HepG2 (cell line): ENCODE measurements at regions not wholly inside any gene's neighbourhood (a gene's known extent, or its start where the extent isn't known, plus 50 kb on each side); places are given as distances from the start of the nearest gene placed in this dataset.

Source experiments
- ATAC-seq: fragments of 200-7000 bp; cut with Tn5 transposase; 3 replicates; pipeline ENCODE4 v1.9.1; 2020; ENCODE audit warnings: mild to moderate bottlenecking, moderate library complexity
- BruUV-seq: library from RNA; stranded (reverse); fragments of 400-500 nt; replicated peaks from 2 replicates; lab custom pipeline; 2021; lab: Mats Ljungman, UMichigan
- CTCF ChIA-PET: fragments of 300-600 bp; formaldehyde crosslinking; extraction: SDS; loops from one replicate; lab custom pipeline; 2021; ENCODE audit warnings: low total read pairs, inconsistent platforms, low intra/inter-chr PET ratio; lab: Yijun Ruan, JAX
- POLR2A ChIA-PET: fragments of 350-600 bp; sonication (Branson Sonifier 250); formaldehyde crosslinking; loops from one replicate; lab custom pipeline; 2020; ENCODE audit warnings: antibody characterized with exemption, inconsistent platforms; lab: Yijun Ruan, JAX
- DNase-seq: peaks from one replicate; pipeline ENCODE4 v3.0.0-alpha.2; 2015; ENCODE audit warnings: low spot score
- FAIRE-seq: peaks from 3 replicates; lab custom pipeline; 2011; peaks lifted over from hg19 to GRCh38; lab: Jason Lieb, UNC
- H2AFZ ChIP-seq: one replicate; pipeline ENCODE4 v1.6.1; 2011; ENCODE audit warnings: low read length, inconsistent platforms
- H3K27ac ChIP-seq: fragments of 300-600 bp; 3 replicates; pipeline ENCODE4 v1.8.0; 2011; ENCODE audit warnings: mixed run types, mild to moderate bottlenecking, mixed read lengths, low read length, inconsistent platforms; ENCODE audit not compliant: insufficient read depth; ENCODE audit errors: extremely low read length
- H3K27me3 ChIP-seq, 2 experiments: fragments of 200-600 bp in 1 of 2; 2 replicates in 1 of 2; 3 replicates in 1 of 2; pipeline versions ENCODE4 v1.6.0 to v1.8.0; 2011; ENCODE audit warnings: low read length in 2 of 2, mild to moderate bottlenecking in 2 of 2, moderate library complexity in 2 of 2, inconsistent platforms in 1 of 2; ENCODE audit not compliant: insufficient read depth in 2 of 2, control insufficient read depth in 1 of 2
- H3K36me3 ChIP-seq, 2 experiments: fragments of 200-600 bp in 1 of 2; replicated peaks in 1 of 2; 2 replicates in 1 of 2; 3 replicates in 1 of 2; pipeline versions ENCODE4 v1.5.1 to v1.8.0; 2011; ENCODE audit warnings: low read length in 2 of 2, inconsistent platforms in 1 of 2; ENCODE audit not compliant: insufficient read depth in 2 of 2, control insufficient read depth in 1 of 2
- H3K4me1 ChIP-seq: 2 replicates; pipeline ENCODE4 v1.5.1; 2012; ENCODE audit warnings: low read length, inconsistent platforms; ENCODE audit not compliant: insufficient read depth
- H3K4me2 ChIP-seq: 2 replicates; pipeline ENCODE4 v1.6.0; 2011; ENCODE audit warnings: low read depth, low read length, inconsistent platforms
- H3K4me3 ChIP-seq, 3 experiments: fragments of 200-600 bp in 1 of 3; sonication (generic), shearing (Covaris generic) in 1 of 3; replicated peaks in 1 of 3; 2 replicates each; pipeline ENCODE4 v1.5.1; 2011 to 2016; ENCODE audit warnings: low read length in 3 of 3, inconsistent platforms in 2 of 3, low read depth in 2 of 3, mild to moderate bottlenecking in 2 of 3, control low read depth in 1 of 3, mixed read lengths in 1 of 3; ENCODE audit not compliant: insufficient read depth in 1 of 3
- H3K79me2 ChIP-seq: one replicate; pipeline ENCODE4 v1.6.1; 2011; ENCODE audit warnings: low read length, inconsistent platforms; ENCODE audit not compliant: insufficient read depth
- H3K9ac ChIP-seq: 2 replicates; pipeline ENCODE4 v1.6.0; 2011; ENCODE audit warnings: mild to moderate bottlenecking, low read depth, low read length, inconsistent platforms; ENCODE audit not compliant: insufficient read depth
- H3K9me3 ChIP-seq: 2 replicates; pipeline ENCODE4 v1.5.1; 2012; ENCODE audit warnings: mild to moderate bottlenecking, low read length
- H4K20me1 ChIP-seq: 2 replicates; pipeline ENCODE4 v1.6.0; 2011; ENCODE audit warnings: inconsistent platforms, mild to moderate bottlenecking, low read length, moderate library complexity; ENCODE audit not compliant: insufficient read depth
- ATF7 ChIP-seq, 2 experiments: fragments of 450-650 bp in 1 of 2; sonication (generic) in 1 of 2; formaldehyde crosslinking in 1 of 2; IDR thresholded peaks; 2 replicates each; pipeline versions ENCODE4 v1.4.0 to v1.6.1; 2016 to 2020; ENCODE audit warnings: antibody characterized with exemption in 1 of 2, mild to moderate bottlenecking in 1 of 2, missing genetic modification reagents in 1 of 2
- HOXA5 ChIP-seq: sonication (generic); formaldehyde crosslinking; IDR thresholded peaks from 2 replicates; pipeline ENCODE4 v1.4.0; 2020; ENCODE audit warnings: missing genetic modification reagents
- MAFF ChIP-seq: IDR thresholded peaks from 2 replicates; pipeline ENCODE4 v1.6.1; 2011; ENCODE audit warnings: low read depth, low read length, improper control_type of control experiment
- MAFK ChIP-seq, 2 experiments: IDR thresholded peaks in 1 of 2; conservative IDR thresholded peaks in 1 of 2; 2 replicates each; pipeline ENCODE4 v1.6.1; 2011; ENCODE audit warnings: improper control_type of control experiment in 2 of 2, low read length in 2 of 2
- PRDM10 ChIP-seq: sonication (generic); formaldehyde crosslinking; IDR thresholded peaks from 2 replicates; pipeline ENCODE4 v1.4.0; 2020; ENCODE audit warnings: low read depth, missing genetic modification reagents
- WGBS: methylation state at CpG from one replicate; pipeline ENCODE4 v1.1.6; 2017; ENCODE audit warnings: low lambda C conversion rate; 5-methylcytosine and 5-hydroxymethylcytosine counted together
- in situ Hi-C: cut with HindIII; loops from 2 replicates; pipeline ENCODE4 v1.10.0; 2017; ENCODE audit warnings: low pct_unique_long_range_greater_than_20kb; ENCODE audit not compliant: extremely low pct_ligation_motif_present
- intact Hi-C: fragments of 100-400 bp; cut with micrococcal nuclease; formaldehyde crosslinking; loops from one replicate; pipeline ENCODE4 v1.10.0; 2022; ENCODE audit not compliant: unreplicated experiment

DNA sequence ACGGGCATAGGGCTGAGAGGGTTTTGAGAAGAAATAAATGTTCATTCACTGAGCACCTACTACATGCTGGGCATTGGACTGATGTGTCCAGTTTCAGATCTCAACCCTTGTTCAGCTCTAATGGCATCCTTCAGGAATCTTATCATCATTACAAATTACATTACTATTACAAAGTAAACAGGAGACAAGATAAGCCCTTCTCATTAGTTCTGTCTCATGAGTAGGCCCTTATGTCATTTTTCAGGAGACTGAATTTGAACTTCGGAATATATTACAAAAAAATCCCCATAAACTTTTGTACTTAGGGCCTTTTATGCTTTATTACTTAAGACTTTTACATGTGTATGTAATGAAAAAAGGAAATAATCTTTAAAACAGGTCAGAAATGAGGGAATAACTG is 289.7 kb downstream of the BAMBI start (continued):
- TF ChIP-seq PRDM10 (CRISPR knock-in tag) (no peak), ATF7 (IDR thresholded peaks at IDR 0.05) (no peak), ATF7 (CRISPR knock-in tag; IDR thresholded peaks at IDR 0.05) (no peak)

GRCh38 chr10:28969413-28969812 is 292.1 kb downstream of the BAMBI start:
- DNase-seq: no peak
- no peak overlapping the region for H3K27ac ChIP-seq
- H3K4me2 ChIP-seq: no peak overlapping the region
- no peak overlapping the region for H3K4me3 ChIP-seq
- ATAC-seq: no peak
- ChIA-PET POLR2A (no interaction called here), CTCF (no interaction called here)
- in situ Hi-C loops (no loop called here), intact Hi-C loops (no loop called here)
- peaks cover 5% of the 10 kb centered on the region; the same call in 1 of the 2 replicates for H3K4me1 ChIP-seq
- BruUV-seq: no TSS peak
- H4K20me1 ChIP-seq: no peaks in the 10 kb centered on the region
- H3K9ac ChIP-seq: no peak overlapping the region
- no peaks in the 10 kb centered on the region for H3K9me3 ChIP-seq
- 60% methylated on average over 4 of the region's 4 CpGs for WGBS
- no peak for FAIRE-seq
- no peaks in the 10 kb centered on the region for H3K27me3 ChIP-seq
- TF ChIP-seq MAFF (peak; percentile 84), MAFK (conservative IDR thresholded peaks at IDR 0.05 in 1 of 2, IDR thresholded peaks at IDR 0.05 in 1 of 2; ENCODE audit: low read length in 2 of 2) (peak; percentile 77 to 90), HOXA5 (no peak)
- TF ChIP-seq, all 625 proteins: peak for 2
- Histone ChIP-seq H3K79me2 (no peaks in the 10 kb centered on the region), H3K36me3 (no peaks in the 10 kb centered on the region), H2AFZ (no peak overlapping the region)
